Naive thymus-derived CD4-positive, alpha-beta T cell (primary cell): ENCODE measurements at regions not wholly inside any gene's neighbourhood (a gene's known extent, or its start where the extent isn't known, plus 50 kb on each side); places are given as distances from the start of the nearest gene placed in this dataset.

ENCODE experiments used
- ATAC-seq: fragments of 150-1000 bp; cut with Tn5 transposase; 2 replicates; pipeline ENCODE4 v1.10.0; 2021; ENCODE audit warnings: mild to moderate bottlenecking, moderate library complexity
- CTCF ChIA-PET: fragments of 350-600 bp; sonication (Branson Sonifier 250); formaldehyde crosslinking; loops from one replicate; lab custom pipeline; 2021; ENCODE audit warnings: antibody characterized with exemption; lab: Charles Lee
- POLR2A ChIA-PET: fragments of 350-600 bp; sonication (Branson Sonifier 250); formaldehyde crosslinking; loops from one replicate; lab custom pipeline; 2021; ENCODE audit warnings: antibody characterized with exemption, inconsistent platforms; lab: Charles Lee
- DNase-seq, 9 donors: peaks; one replicate each; pipeline versions ENCODE4 v3.0.0 to v3.0.0-alpha.2; 2020 to 2022; ENCODE audit warnings: mixed read lengths in 1 of 9
- H3K27ac ChIP-seq: one replicate; pipeline ENCODE4 v1.7.0; 2013; ENCODE audit warnings: mild to moderate bottlenecking, low read depth, low read length, moderate library complexity
- H3K27me3 ChIP-seq, 2 donors: one replicate each; pipeline ENCODE4 v1.7.0; 2013; ENCODE audit warnings: low read length in 2 of 2, mild to moderate bottlenecking in 2 of 2, moderate library complexity in 2 of 2; ENCODE audit not compliant: control insufficient read depth in 2 of 2, insufficient read depth in 2 of 2
- H3K36me3 ChIP-seq, 3 experiments: 1 replicate in 2 of 3; 2 replicates in 1 of 3; pipeline ENCODE4 v1.7.0; 2013; ENCODE audit warnings: low read length in 3 of 3, mild to moderate bottlenecking in 3 of 3, moderate library complexity in 1 of 3; ENCODE audit not compliant: insufficient read depth in 3 of 3, control insufficient read depth in 2 of 3
- H3K4me1 ChIP-seq, 2 donors: one replicate each; pipeline ENCODE4 v1.7.0; 2013; ENCODE audit warnings: low read length in 2 of 2, mild to moderate bottlenecking in 2 of 2, moderate library complexity in 1 of 2; ENCODE audit not compliant: control insufficient read depth in 2 of 2, insufficient read depth in 2 of 2
- H3K4me3 ChIP-seq: 2 replicates; pipeline ENCODE4 v1.7.0; 2013; ENCODE audit warnings: mild to moderate bottlenecking, low read length
- H3K9me3 ChIP-seq, 3 experiments: 1 replicate in 2 of 3; 2 replicates in 1 of 3; pipeline ENCODE4 v1.7.0; 2013; ENCODE audit warnings: low read length in 3 of 3; ENCODE audit not compliant: control insufficient read depth in 2 of 3
- H3K27ac Mint-ChIP-seq, 9 donors: one replicate each; pipeline ENCODE4 v1.8.0; 2020 to 2022; ENCODE audit warnings: mixed read lengths in 9 of 9, mild to moderate bottlenecking in 8 of 9, moderate library complexity in 5 of 9, inconsistent platforms in 2 of 9
- H3K27me3 Mint-ChIP-seq, 5 donors: one replicate each; pipeline ENCODE4 v1.8.0; 2021 to 2022; ENCODE audit warnings: mixed read lengths in 5 of 5, mild to moderate bottlenecking in 1 of 5
- H3K36me3 Mint-ChIP-seq, 5 donors: one replicate each; pipeline ENCODE4 v1.8.0; 2020 to 2022; ENCODE audit warnings: mixed read lengths in 5 of 5, mild to moderate bottlenecking in 3 of 5, inconsistent platforms in 1 of 5
- H3K4me1 Mint-ChIP-seq, 7 donors: one replicate each; pipeline ENCODE4 v1.8.0; 2020 to 2022; ENCODE audit warnings: mixed read lengths in 7 of 7, mild to moderate bottlenecking in 3 of 7, inconsistent platforms in 1 of 7
- H3K4me3 Mint-ChIP-seq, 10 donors: one replicate each; pipeline ENCODE4 v1.8.0; 2020 to 2022; ENCODE audit warnings: mild to moderate bottlenecking in 10 of 10, mixed read lengths in 10 of 10, moderate library complexity in 6 of 10, inconsistent platforms in 2 of 10
- H3K9me3 Mint-ChIP-seq, 11 donors: one replicate each; pipeline ENCODE4 v1.8.0; 2020 to 2022; ENCODE audit warnings: mixed read lengths in 11 of 11, mild to moderate bottlenecking in 4 of 11, inconsistent platforms in 1 of 11, moderate library complexity in 1 of 11
- intact Hi-C, 2 donors: fragments of 100-400 bp; cut with micrococcal nuclease; formaldehyde crosslinking; loops; one replicate each; pipeline ENCODE4 v1.15.1; 2023

- no peak overlapping the region for H3K27ac ChIP-seq
- H3K36me3 ChIP-seq = no peaks in the 10 kb centered on the region
- no peaks in the 10 kb centered on the region for H3K27me3 ChIP-seq
- ChIA-PET POLR2A (no interaction called here), CTCF (no interaction called here)
- no peaks in the 10 kb centered on the region for H3K27me3 Mint-ChIP-seq
- no peak overlapping the region for H3K4me3 ChIP-seq
- no peak overlapping the region for H3K27ac Mint-ChIP-seq
- peaks cover 0 to 15% (median 6%) of the 10 kb centered on the region in 11 donors for H3K9me3 Mint-ChIP-seq
- H3K9me3 ChIP-seq = peaks cover 0 to 4% (median 0%) of the 10 kb centered on the region in 3 experiments
- H3K4me1 Mint-ChIP-seq = no peaks in the 10 kb centered on the region
- no peaks in the 10 kb centered on the region for H3K36me3 Mint-ChIP-seq
- intact Hi-C loops = no loop called here
- DNase-seq (no peak), ATAC-seq (no peak)
- H3K4me1 ChIP-seq = no peaks in the 10 kb centered on the region
- no peak overlapping the region for H3K4me3 Mint-ChIP-seq
Measured at GRCh38 chr3:181459516-181459915, 252.2 kb upstream of the SOX2 start.

- CTCF ChIA-PET = no interaction called here
- Mint-ChIP-seq H3K9me3 (peaks cover 0 to 16% (median 6%) of the 10 kb centered on the region in 11 donors), H3K4me3 (no peak overlapping the region), H3K27me3 (no peaks in the 10 kb centered on the region), H3K36me3 (no peaks in the 10 kb centered on the region), H3K27ac (no peak overlapping the region), H3K4me1 (no peaks in the 10 kb centered on the region)
- Histone ChIP-seq H3K4me3 (no peak overlapping the region), H3K27me3 (no peaks in the 10 kb centered on the region), H3K27ac (no peak overlapping the region), H3K36me3 (no peaks in the 10 kb centered on the region), H3K4me1 (no peaks in the 10 kb centered on the region), H3K9me3 (peaks cover 0 to 11% (median 0%) of the 10 kb centered on the region in 3 experiments)
- DNase-seq (no peak), ATAC-seq (no peak)
- intact Hi-C loops = no loop called here
- POLR2A ChIA-PET = no interaction called here
Measured at GRCh38 chr3:181458857-181459256, 252.9 kb upstream of the SOX2 start.

- no peaks in the 10 kb centered on the region for H3K27me3 ChIP-seq
- no peak overlapping the region for H3K27ac ChIP-seq
- no peak overlapping the region for H3K4me3 Mint-ChIP-seq
- H3K4me3 ChIP-seq = no peak overlapping the region
- no peak for ATAC-seq
- H3K9me3 Mint-ChIP-seq = peaks cover 0 to 21% (median 8%) of the 10 kb centered on the region in 11 donors
- H3K36me3 Mint-ChIP-seq = no peaks in the 10 kb centered on the region
- CTCF ChIA-PET = no interaction called here
- no peak overlapping the region for H3K27ac Mint-ChIP-seq
- no peaks in the 10 kb centered on the region for H3K4me1 Mint-ChIP-seq
- no peaks in the 10 kb centered on the region for H3K4me1 ChIP-seq
- H3K9me3 ChIP-seq = peaks cover 0 to 14% (median 0%) of the 10 kb centered on the region in 3 experiments
- H3K27me3 Mint-ChIP-seq = no peaks in the 10 kb centered on the region
- intact Hi-C loops = no loop called here
- POLR2A ChIA-PET = no interaction called here
- no peak for DNase-seq
- no peaks in the 10 kb centered on the region for H3K36me3 ChIP-seq
Measured at GRCh38 chr3:181457756-181458155, 254.0 kb upstream of the SOX2 start.

DNA sequence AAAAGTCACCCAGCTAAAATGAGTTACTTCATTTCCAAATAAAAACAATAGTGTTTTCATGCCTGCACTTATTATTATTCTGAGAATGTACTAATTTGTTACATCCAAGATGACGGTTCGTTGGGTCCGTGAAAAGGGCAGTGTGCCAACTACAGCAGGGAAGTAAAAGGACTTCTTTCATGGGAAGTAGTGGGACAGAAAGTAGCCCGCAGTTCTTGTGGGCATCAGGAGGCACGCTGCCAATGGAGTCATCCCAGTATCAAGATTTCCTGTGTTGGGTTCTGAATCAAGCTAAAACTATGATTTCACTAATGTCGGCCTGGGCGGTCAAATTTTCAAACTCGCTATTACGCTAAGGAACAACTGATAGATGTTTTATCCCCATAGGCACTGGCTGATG lies 254.5 kb upstream of the SOX2 start:
- Histone ChIP-seq H3K4me3 (no peak overlapping the region), H3K4me1 (no peaks in the 10 kb centered on the region), H3K9me3 (peaks cover 0 to 14% (median 0%) of the 10 kb centered on the region in 3 experiments), H3K36me3 (no peaks in the 10 kb centered on the region), H3K27me3 (no peaks in the 10 kb centered on the region), H3K27ac (no peak overlapping the region)
- peaks cover 0 to 21% (median 8%) of the 10 kb centered on the region in 11 donors for H3K9me3 Mint-ChIP-seq
- no peaks in the 10 kb centered on the region for H3K4me1 Mint-ChIP-seq
- no peaks in the 10 kb centered on the region for H3K36me3 Mint-ChIP-seq
- ChIA-PET CTCF (no interaction called here), POLR2A (no interaction called here)
- DNase-seq (no peak), ATAC-seq (no peak)
- intact Hi-C loops = no loop called here
- no peaks in the 10 kb centered on the region for H3K27me3 Mint-ChIP-seq
- H3K27ac Mint-ChIP-seq = no peak overlapping the region
- no peak overlapping the region for H3K4me3 Mint-ChIP-seq

DNA sequence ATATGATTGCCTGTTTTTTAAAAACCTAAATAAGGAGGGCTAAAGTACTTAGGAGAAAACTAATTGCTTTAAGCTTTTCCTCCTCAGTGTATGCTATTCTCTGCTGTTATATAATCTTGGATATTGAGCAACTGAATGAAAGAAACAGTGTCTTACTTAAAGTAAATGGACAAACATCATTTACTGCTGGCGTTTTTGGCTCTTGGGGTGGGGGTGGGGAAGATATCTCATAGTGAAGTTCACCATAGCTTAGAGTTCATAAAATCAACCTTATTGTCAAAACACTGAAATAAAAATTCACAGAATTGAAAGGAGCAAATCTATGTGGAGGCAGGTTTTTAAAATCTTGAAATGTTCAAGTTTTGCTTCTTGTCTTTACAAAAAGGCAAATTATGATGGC lies 256.4 kb upstream of the SOX2 start:
- Mint-ChIP-seq H3K9me3 (peaks cover 0 to 35% (median 9%) of the 10 kb centered on the region in 11 donors), H3K4me3 (no peak overlapping the region), H3K27me3 (no peaks in the 10 kb centered on the region), H3K36me3 (no peaks in the 10 kb centered on the region), H3K4me1 (no peaks in the 10 kb centered on the region), H3K27ac (no peak overlapping the region)
- intact Hi-C loops = no loop called here
- ATAC-seq (no peak), DNase-seq (no peak)
- Histone ChIP-seq H3K27ac (no peak overlapping the region), H3K27me3 (no peaks in the 10 kb centered on the region), H3K4me3 (no peak overlapping the region), H3K4me1 (no peaks in the 10 kb centered on the region), H3K9me3 (peaks cover 0 to 14% (median 0%) of the 10 kb centered on the region in 3 experiments), H3K36me3 (no peaks in the 10 kb centered on the region)
- ChIA-PET CTCF (no interaction called here), POLR2A (no interaction called here)

GRCh38 chr3:181454451-181455027 lies 257.2 kb upstream of the SOX2 start:
- Mint-ChIP-seq H3K27me3 (no peaks in the 10 kb centered on the region), H3K4me1 (no peaks in the 10 kb centered on the region), H3K9me3 (peaks cover 0 to 41% (median 8%) of the 10 kb centered on the region in 11 donors), H3K4me3 (no peak overlapping the region), H3K27ac (no peak overlapping the region), H3K36me3 (no peaks in the 10 kb centered on the region)
- intact Hi-C loops = no loop called here
- POLR2A ChIA-PET = no interaction called here
- no peaks in the 10 kb centered on the region for H3K27me3 ChIP-seq
- no peaks in the 10 kb centered on the region for H3K4me1 ChIP-seq
- no peak for ATAC-seq
- H3K9me3 ChIP-seq = peaks cover 0 to 14% (median 0%) of the 10 kb centered on the region in 3 experiments
- CTCF ChIA-PET = no interaction called here
- no peak overlapping the region for H3K4me3 ChIP-seq
- H3K36me3 ChIP-seq = no peaks in the 10 kb centered on the region
- no peak overlapping the region for H3K27ac ChIP-seq
- no peak for DNase-seq

- H3K9me3 ChIP-seq = no peaks in the 10 kb centered on the region
- Mint-ChIP-seq H3K27me3 (no peaks in the 10 kb centered on the region), H3K27ac (no peak overlapping the region), H3K36me3 (peaks cover 0 to 3% (median 0%) of the 10 kb centered on the region in 5 donors), H3K4me1 (no peaks in the 10 kb centered on the region), H3K9me3 (peaks cover 0 to 27% (median 6%) of the 10 kb centered on the region in 11 donors), H3K4me3 (no peak overlapping the region)
- H3K27ac ChIP-seq = no peak overlapping the region
- no peaks in the 10 kb centered on the region for H3K4me1 ChIP-seq
- CTCF ChIA-PET = no interaction called here
- ATAC-seq (no peak), DNase-seq (no peak)
- H3K4me3 ChIP-seq = no peak overlapping the region
- no peaks in the 10 kb centered on the region for H3K27me3 ChIP-seq
- POLR2A ChIA-PET = no interaction called here
- no peaks in the 10 kb centered on the region for H3K36me3 ChIP-seq
- intact Hi-C loops = no loop called here
Measured at GRCh38 chr3:181446741-181447140, 265.0 kb upstream of the SOX2 start.
